Ishikawa (cell line): ENCODE measurements at regions not wholly inside any gene's neighbourhood (a gene's known extent, or its start where the extent isn't known, plus 50 kb on each side); places are given as distances from the start of the nearest gene placed in this dataset.

Experiments
- EGR1 ChIP-seq: IDR thresholded peaks from 2 replicates; pipeline ENCODE4 v1.6.1; 2012
- EP300 ChIP-seq: IDR thresholded peaks from 2 replicates; pipeline ENCODE4 v1.6.1; 2012; ENCODE audit warnings: borderline replicate concordance
- NFIC ChIP-seq: IDR thresholded peaks from 2 replicates; pipeline ENCODE4 v1.6.1; 2012
- RAD21 ChIP-seq: IDR thresholded peaks from 2 replicates; pipeline ENCODE4 v1.6.1; 2012; ENCODE audit warnings: low read depth
- TAF1 ChIP-seq: IDR thresholded peaks from 2 replicates; pipeline ENCODE4 v1.6.1; 2012; ENCODE audit warnings: low read depth, mild to moderate bottlenecking
- YY1 ChIP-seq: IDR thresholded peaks from 2 replicates; pipeline ENCODE4 v1.6.1; 2012; ENCODE audit warnings: low read depth
- TF ChIP-seq, protein P1 (sequence below): IDR thresholded peaks from 2 replicates; pipeline ENCODE4 v1.6.1; 2012
- TF ChIP-seq, protein P2 (sequence below): IDR thresholded peaks from 2 replicates; pipeline ENCODE4 v1.6.1; 2012

GRCh38 chr4:148630051-148630450 is 187.8 kb upstream of the NR3C2 start:
- TF ChIP-seq, protein P1, sequence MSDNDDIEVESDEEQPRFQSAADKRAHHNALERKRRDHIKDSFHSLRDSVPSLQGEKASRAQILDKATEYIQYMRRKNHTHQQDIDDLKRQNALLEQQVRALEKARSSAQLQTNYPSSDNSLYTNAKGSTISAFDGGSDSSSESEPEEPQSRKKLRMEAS, result no peak
- TF ChIP-seq TAF1 (no peak), RAD21 (no peak), EP300 (no peak), EGR1 (no peak), YY1 (no peak), NFIC (no peak)
- TF ChIP-seq, protein P2, sequence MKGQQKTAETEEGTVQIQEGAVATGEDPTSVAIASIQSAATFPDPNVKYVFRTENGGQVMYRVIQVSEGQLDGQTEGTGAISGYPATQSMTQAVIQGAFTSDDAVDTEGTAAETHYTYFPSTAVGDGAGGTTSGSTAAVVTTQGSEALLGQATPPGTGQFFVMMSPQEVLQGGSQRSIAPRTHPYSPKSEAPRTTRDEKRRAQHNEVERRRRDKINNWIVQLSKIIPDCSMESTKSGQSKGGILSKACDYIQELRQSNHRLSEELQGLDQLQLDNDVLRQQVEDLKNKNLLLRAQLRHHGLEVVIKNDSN, result no peak
